Activated CD8-positive, alpha-beta T cell treated with anti-CD3 and anti-CD28 coated beads for 36 hours (primary cell): ENCODE measurements at regions not wholly inside any gene's neighbourhood (a gene's known extent, or its start where the extent isn't known, plus 50 kb on each side); places are given as distances from the start of the nearest gene placed in this dataset.

ENCODE experiments used
- ATAC-seq: fragments of 200-7000 bp; cut with Tn5 transposase; one replicate; pipeline ENCODE4 v1.10.0; 2021; ENCODE audit warnings: mild to moderate bottlenecking, moderate library complexity
- CTCF ChIA-PET: fragments of 350-600 bp; sonication (Branson Sonifier 250); formaldehyde crosslinking; loops from one replicate; lab custom pipeline; 2021; ENCODE audit warnings: antibody characterized with exemption; lab: Charles Lee
- POLR2A ChIA-PET: fragments of 350-600 bp; sonication (Branson Sonifier 250); formaldehyde crosslinking; loops from one replicate; lab custom pipeline; 2021; ENCODE audit warnings: antibody characterized with exemption; lab: Charles Lee
- DNase-seq: peaks from one replicate; pipeline ENCODE4 v3.0.0-alpha.2; 2020
- H3K27ac Mint-ChIP-seq: one replicate; pipeline ENCODE4 v1.8.0; 2021; ENCODE audit warnings: mild to moderate bottlenecking, mixed read lengths
- H3K27me3 Mint-ChIP-seq: one replicate; pipeline ENCODE4 v1.8.0; 2021; ENCODE audit warnings: mixed read lengths
- H3K36me3 Mint-ChIP-seq: one replicate; pipeline ENCODE4 v1.8.0; 2021; ENCODE audit warnings: low read depth, mixed read lengths
- H3K4me1 Mint-ChIP-seq: one replicate; pipeline ENCODE4 v1.8.0; 2021; ENCODE audit warnings: low read depth, mixed read lengths
- H3K4me3 Mint-ChIP-seq: one replicate; pipeline ENCODE4 v1.8.0; 2021; ENCODE audit warnings: mild to moderate bottlenecking, moderate library complexity, mixed read lengths
- H3K9me3 Mint-ChIP-seq: one replicate; pipeline ENCODE4 v1.8.0; 2021; ENCODE audit warnings: mixed read lengths
- intact Hi-C: fragments of 100-400 bp; cut with micrococcal nuclease; formaldehyde crosslinking; loops from one replicate; pipeline ENCODE4 v1.10.0; 2022
- TF ChIP-seq, protein P1 (sequence below): fragments of 200-600 bp; IDR thresholded peaks from one replicate; pipeline ENCODE4 v1.8.0; 2022; ENCODE audit warnings: antibody characterized with exemption, mild to moderate bottlenecking

DNA sequence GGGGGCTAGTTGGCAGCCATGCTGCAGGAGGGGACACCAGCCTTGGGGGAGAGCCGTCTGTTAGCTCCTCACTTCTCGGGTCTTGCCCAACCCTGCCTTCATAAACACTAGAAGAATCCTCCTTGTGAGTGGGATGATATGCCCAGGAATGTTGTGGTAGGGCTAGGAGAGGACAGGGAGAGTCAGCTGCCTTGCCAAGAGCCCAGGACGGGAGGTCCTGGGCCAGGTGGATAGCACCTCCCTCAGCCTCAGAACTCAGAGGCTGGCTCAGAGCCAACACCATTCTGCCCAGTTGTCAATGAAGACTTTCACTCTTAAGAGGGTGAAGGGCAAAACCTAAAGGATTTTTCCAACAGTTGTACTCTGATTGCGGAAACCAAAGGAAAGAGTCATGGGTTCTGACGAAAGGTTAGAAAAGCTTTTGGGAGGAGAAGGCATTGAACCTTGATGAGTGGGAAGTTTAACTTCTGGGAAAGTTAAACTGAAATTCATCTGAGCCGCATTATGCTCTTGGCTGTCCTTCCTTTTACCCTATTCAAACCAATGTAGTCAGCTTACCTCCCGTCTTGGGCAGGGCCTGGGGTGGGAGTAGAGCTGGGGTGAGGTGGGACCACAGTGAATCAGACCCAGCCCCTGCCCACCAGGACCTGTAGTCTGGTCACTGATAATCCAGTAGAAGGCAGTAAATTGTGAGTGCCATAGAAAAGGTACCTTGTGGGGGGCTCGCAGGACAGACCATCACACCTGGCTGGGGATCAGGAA is 81.9 kb downstream of the FAM43A start:
- Mint-ChIP-seq H3K27me3 (peaks cover 1% of the 10 kb centered on the region), H3K27ac (no peak overlapping the region), H3K4me3 (peak overlapping the region; percentile 50), H3K9me3 (no peaks in the 10 kb centered on the region), H3K36me3 (no peaks in the 10 kb centered on the region), H3K4me1 (peaks cover 19% of the 10 kb centered on the region)
- ChIA-PET CTCF (interaction anchor here (1.4 to 1.5 kb wide), 2 partner anchors 80 to 96 kb away, joined by 3 read pairs; no protein-coding TSS in a partner anchor), POLR2A (no interaction called here)
- TF ChIP-seq, protein P1, sequence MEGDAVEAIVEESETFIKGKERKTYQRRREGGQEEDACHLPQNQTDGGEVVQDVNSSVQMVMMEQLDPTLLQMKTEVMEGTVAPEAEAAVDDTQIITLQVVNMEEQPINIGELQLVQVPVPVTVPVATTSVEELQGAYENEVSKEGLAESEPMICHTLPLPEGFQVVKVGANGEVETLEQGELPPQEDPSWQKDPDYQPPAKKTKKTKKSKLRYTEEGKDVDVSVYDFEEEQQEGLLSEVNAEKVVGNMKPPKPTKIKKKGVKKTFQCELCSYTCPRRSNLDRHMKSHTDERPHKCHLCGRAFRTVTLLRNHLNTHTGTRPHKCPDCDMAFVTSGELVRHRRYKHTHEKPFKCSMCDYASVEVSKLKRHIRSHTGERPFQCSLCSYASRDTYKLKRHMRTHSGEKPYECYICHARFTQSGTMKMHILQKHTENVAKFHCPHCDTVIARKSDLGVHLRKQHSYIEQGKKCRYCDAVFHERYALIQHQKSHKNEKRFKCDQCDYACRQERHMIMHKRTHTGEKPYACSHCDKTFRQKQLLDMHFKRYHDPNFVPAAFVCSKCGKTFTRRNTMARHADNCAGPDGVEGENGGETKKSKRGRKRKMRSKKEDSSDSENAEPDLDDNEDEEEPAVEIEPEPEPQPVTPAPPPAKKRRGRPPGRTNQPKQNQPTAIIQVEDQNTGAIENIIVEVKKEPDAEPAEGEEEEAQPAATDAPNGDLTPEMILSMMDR = no peak
- intact Hi-C loops = loop anchor here (5.0 kb wide), 1 partner anchor 85 kb away; no protein-coding TSS in a partner anchor
- no peak for ATAC-seq
- DNase-seq = no peak

DNA sequence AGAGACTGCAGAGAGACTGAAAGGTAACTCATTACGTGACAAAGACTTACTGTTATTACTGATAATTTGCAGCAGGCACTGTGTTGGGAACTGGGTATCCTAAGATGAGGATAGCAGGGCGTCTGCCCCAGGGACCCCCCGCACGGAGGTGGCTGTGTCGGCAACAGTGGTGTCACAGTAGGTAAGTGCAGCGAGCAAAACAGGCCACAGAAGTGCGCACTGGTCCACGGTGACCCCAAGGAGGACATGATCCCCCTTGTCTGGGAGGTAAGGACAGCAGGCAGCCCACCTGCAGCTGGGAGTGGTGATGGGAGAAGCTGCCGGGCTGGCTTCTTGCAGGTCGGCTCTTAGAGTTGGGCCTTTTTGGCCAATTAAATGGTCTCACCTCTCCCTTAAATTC is 82.9 kb downstream of the FAM43A start:
- DNase-seq (no peak), ATAC-seq (no peak)
- no peaks in the 10 kb centered on the region for H3K36me3 Mint-ChIP-seq
- intact Hi-C loops = loop anchor here (5.0 kb wide), 1 partner anchor 86 kb away; no protein-coding TSS in a partner anchor
- no peaks in the 10 kb centered on the region for H3K9me3 Mint-ChIP-seq
- H3K4me1 Mint-ChIP-seq = peaks cover 19% of the 10 kb centered on the region
- H3K27ac Mint-ChIP-seq = peak overlapping the region; percentile 86
- peaks cover 4% of the 10 kb centered on the region for H3K27me3 Mint-ChIP-seq
- TF ChIP-seq, protein P1 = no peak
- peak overlapping the region; percentile 50 for H3K4me3 Mint-ChIP-seq
- ChIA-PET POLR2A (interaction anchor here (0.6 to 1.0 kb wide), 3 partner anchors 23 to 429 kb away, joined by 3 read pairs; no protein-coding TSS in a partner anchor), CTCF (interaction anchor here (1.0 to 1.3 kb wide), 3 partner anchors 11 to 93 kb away, joined by 4 to 7 read pairs (median 5); no protein-coding TSS in a partner anchor)

DNA sequence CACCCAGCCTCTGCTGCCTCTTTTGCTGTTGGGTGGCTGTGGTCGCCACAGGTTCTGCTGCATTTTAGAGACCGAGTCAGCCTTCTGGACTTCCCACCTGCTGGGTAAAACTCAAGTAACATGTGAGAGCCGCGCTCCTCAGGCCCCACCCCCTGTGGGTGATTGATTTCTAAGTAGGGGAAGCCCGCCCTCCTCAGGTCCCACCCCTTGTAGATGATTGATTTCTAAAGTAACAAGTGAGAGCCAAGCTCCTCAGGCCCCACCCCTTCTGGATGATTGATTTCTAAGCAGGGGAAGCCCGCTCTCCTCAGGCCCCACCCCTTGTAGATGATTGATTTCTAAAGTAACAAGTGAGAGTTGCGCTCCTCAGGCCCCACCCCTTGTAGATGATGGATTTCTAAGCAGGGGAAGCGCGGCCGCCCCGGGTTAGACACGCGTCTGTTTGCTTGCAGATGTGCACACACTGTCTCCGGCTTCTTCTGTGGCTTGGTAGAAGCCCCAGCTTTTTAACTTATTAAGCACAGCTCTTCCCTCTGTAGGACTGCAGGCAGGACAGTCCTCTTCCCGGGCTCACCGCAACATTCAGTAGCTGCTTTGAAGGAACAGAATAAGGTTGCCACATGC is 83.4 kb downstream of the FAM43A start:
- CTCF ChIA-PET = interaction anchor here (1.0 to 1.3 kb wide), 4 partner anchors 11 to 94 kb away, joined by 4 to 9 read pairs (median 6); no protein-coding TSS in a partner anchor
- DNase-seq (peak; percentile 99), ATAC-seq (peak; percentile 100)
- POLR2A ChIA-PET = interaction anchor here (0.6 to 1.1 kb wide), 4 partner anchors 22 to 428 kb away, joined by 3 to 4 read pairs (median 3); no protein-coding TSS in a partner anchor
- H3K4me3 Mint-ChIP-seq = peak overlapping the region; percentile 69
- no peaks in the 10 kb centered on the region for H3K9me3 Mint-ChIP-seq
- intact Hi-C loops = loop anchor here (5.0 kb wide), 1 partner anchor 87 kb away; no protein-coding TSS in a partner anchor
- H3K27me3 Mint-ChIP-seq = peaks cover 4% of the 10 kb centered on the region
- peak overlapping the region; percentile 86 for H3K27ac Mint-ChIP-seq
- TF ChIP-seq, protein P1 = no peak
- H3K36me3 Mint-ChIP-seq = no peaks in the 10 kb centered on the region
- H3K4me1 Mint-ChIP-seq = peaks cover 19% of the 10 kb centered on the region

DNA sequence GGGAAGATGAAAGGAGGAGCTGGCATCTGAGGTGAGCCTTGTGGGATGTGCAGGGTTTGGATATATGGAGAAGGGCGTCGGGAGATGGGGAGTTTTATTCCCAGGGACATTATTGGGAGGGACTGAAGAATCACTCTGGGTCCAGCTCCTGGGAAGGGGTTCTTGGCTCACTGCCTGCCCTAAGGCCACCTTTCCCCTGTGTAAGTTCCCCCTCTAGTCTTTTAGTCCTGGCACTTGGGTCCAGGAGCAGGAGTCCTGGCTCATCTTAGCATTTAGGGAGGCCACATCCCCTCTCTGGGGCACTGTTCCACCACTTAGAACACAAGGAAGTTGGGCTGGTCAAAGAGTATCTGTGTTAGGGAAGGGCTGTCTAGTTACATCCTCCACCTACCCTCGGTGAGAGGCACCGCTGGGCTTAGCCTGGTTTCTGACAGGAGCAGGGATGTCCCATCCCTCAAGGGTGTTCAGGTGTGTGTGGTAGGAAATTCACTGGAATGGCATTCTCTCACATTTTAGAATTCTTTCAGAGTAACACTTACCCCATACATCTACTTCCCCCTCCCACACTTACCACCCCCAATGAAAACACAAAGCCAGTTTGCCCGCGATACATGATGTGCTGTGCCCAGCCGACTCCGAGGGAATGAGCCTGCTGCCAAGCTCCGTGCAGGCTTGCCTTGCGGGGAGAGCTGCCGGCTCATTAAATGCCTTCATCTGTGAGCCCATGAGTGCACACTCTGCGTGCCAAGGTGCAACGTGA is 86.7 kb downstream of the FAM43A start:
- ChIA-PET POLR2A (no interaction called here), CTCF (interaction anchor here (1.0 kb wide), 1 partner anchor 12 kb away, joined by 3 read pairs; no protein-coding TSS in a partner anchor)
- H3K9me3 Mint-ChIP-seq = no peaks in the 10 kb centered on the region
- intact Hi-C loops = no loop called here
- TF ChIP-seq, protein P1 = no peak
- H3K27ac Mint-ChIP-seq = no peak overlapping the region
- DNase-seq (no peak), ATAC-seq (no peak)
- H3K36me3 Mint-ChIP-seq = no peaks in the 10 kb centered on the region
- H3K4me3 Mint-ChIP-seq = no peak overlapping the region
- peaks cover 12% of the 10 kb centered on the region for H3K27me3 Mint-ChIP-seq
- peaks cover 14% of the 10 kb centered on the region for H3K4me1 Mint-ChIP-seq
